Ectodermal cell (in vitro differentiated cells): ENCODE measurements at regions not wholly inside any gene's neighbourhood (a gene's known extent, or its start where the extent isn't known, plus 50 kb on each side); places are given as distances from the start of the nearest gene placed in this dataset.

Experiments
- H3K27ac ChIP-seq: 2 replicates; pipeline ENCODE4 v1.7.0; 2013; ENCODE audit warnings: mild to moderate bottlenecking, low read depth, low read length; ENCODE audit not compliant: insufficient read depth, poor library complexity, severe bottlenecking
- H3K27me3 ChIP-seq: 2 replicates; pipeline ENCODE4 v1.7.0; 2013; ENCODE audit warnings: mild to moderate bottlenecking, low read length; ENCODE audit not compliant: insufficient read depth, control insufficient read depth, poor library complexity, severe bottlenecking
- H3K36me3 ChIP-seq: one replicate; pipeline ENCODE4 v1.7.0; 2013; ENCODE audit warnings: low read length; ENCODE audit not compliant: control insufficient read depth, insufficient read depth
- H3K4me1 ChIP-seq: one replicate; pipeline ENCODE4 v1.7.0; 2013; ENCODE audit warnings: low read length; ENCODE audit not compliant: control insufficient read depth, insufficient read depth
- H3K4me3 ChIP-seq: 2 replicates; pipeline ENCODE4 v1.7.0; 2013; ENCODE audit warnings: low read depth, low read length, control low read depth; ENCODE audit not compliant: insufficient read depth
- H3K9me3 ChIP-seq: 2 replicates; pipeline ENCODE4 v1.7.0; 2013; ENCODE audit warnings: mild to moderate bottlenecking, low read length, moderate library complexity; ENCODE audit not compliant: control insufficient read depth
- WGBS, 2 experiments: methylation state at CpG; one replicate each; pipeline ENCODE4 v1.1.7; 2013; ENCODE audit warnings: missing lambda C conversion rate in 2 of 2; 5-methylcytosine and 5-hydroxymethylcytosine counted together

DNA sequence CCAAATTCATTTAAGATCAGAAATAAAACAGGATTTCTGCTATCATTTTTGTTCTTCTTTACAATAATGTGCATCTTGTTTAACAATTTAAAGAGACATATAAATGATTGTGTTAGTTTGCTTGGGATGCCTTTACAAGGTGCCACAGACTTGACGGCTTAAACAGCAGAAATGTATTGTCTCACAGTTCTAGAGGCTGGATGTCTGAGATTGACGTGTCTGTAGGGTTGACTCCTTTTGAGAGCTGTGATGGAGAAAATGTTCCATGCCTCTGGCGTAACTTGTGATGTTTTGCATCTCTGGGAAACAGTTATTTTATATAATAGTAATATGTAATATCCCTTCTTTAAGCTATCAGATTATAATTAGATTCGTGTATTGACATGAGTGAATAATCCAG lies 1091.6 kb upstream of the PRMT6 start:
- WGBS, 2 experiments: 93 to 95% methylated on average over 2 of the region's 4 CpGs
- H3K4me1 ChIP-seq: no peaks in the 10 kb centered on the region
- H3K27ac ChIP-seq: no peak overlapping the region
- no peaks in the 10 kb centered on the region for H3K27me3 ChIP-seq
- H3K9me3 ChIP-seq: no peaks in the 10 kb centered on the region
- no peak overlapping the region for H3K4me3 ChIP-seq
- H3K36me3 ChIP-seq: no peaks in the 10 kb centered on the region

DNA sequence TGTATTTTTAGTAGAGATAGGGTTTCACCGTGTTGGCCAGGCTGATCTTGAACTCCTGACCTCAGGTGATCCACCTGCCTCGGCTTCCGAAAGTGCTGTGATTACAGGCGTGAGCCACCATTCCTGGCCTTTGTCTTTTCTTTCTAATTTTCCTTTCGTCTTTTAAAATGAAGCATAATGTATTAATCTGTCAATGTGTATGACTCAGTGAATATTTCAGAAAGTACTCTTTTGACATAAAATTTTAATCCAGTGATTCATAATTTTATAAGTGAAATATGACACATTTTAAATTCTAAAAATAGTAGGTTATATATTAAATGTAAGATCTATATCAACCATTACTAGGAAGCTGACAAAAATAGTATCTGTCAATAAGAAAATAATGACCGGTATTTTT lies 1059.0 kb upstream of the PRMT6 start:
- H3K27me3 ChIP-seq: no peaks in the 10 kb centered on the region
- 93 to 96% methylated on average over 4 to 5 of the region's 6 CpGs for WGBS, 2 experiments
- no peak overlapping the region for H3K27ac ChIP-seq
- no peaks in the 10 kb centered on the region for H3K9me3 ChIP-seq
- H3K36me3 ChIP-seq: no peaks in the 10 kb centered on the region
- H3K4me3 ChIP-seq: no peak overlapping the region
- H3K4me1 ChIP-seq: no peaks in the 10 kb centered on the region

GRCh38 chr1:106022312-106022902 lies 1034.1 kb upstream of the PRMT6 start:
- Histone ChIP-seq H3K4me1 (no peaks in the 10 kb centered on the region), H3K27ac (no peak overlapping the region), H3K9me3 (no peaks in the 10 kb centered on the region), H3K36me3 (no peaks in the 10 kb centered on the region), H3K27me3 (no peaks in the 10 kb centered on the region), H3K4me3 (no peak overlapping the region)
- no CpG with 5 or more reads among the region's 2 CpGs for WGBS, 2 experiments

- 96 to 98% methylated on average over 2 of the region's 2 CpGs for WGBS, 2 experiments
- H3K9me3 ChIP-seq: no peaks in the 10 kb centered on the region
Measured at GRCh38 chr1:106027871-106028270, 1028.6 kb upstream of the PRMT6 start.

DNA sequence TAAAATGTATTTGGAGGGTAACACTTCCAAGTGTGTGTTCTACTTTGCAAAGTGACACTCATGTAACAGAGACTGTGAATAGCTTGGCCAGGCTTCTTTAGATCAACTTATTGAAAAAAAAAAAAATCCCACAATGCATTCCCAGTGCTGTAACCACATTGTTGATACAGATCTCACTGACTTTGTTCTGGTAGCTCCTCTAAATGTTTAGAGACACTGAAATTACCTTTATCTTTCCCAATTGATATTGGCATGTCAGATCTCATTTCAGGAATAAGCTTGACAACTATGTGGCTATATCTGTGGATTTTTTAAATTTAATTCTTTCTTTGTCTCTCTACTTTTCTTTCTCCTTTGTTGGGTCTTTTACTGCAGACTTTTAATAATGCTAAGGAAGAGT lies 1018.9 kb upstream of the PRMT6 start:
- Histone ChIP-seq H3K4me3 (no peak overlapping the region), H3K36me3 (no peaks in the 10 kb centered on the region), H3K4me1 (no peaks in the 10 kb centered on the region), H3K27me3 (no peaks in the 10 kb centered on the region), H3K9me3 (no peaks in the 10 kb centered on the region), H3K27ac (no peak overlapping the region)

More at GRCh38 chr1:106027871-106028270, 1028.6 kb upstream of the PRMT6 start:
- Histone ChIP-seq H3K4me1 (no peaks in the 10 kb centered on the region), H3K27ac (no peak overlapping the region), H3K27me3 (no peaks in the 10 kb centered on the region), H3K36me3 (no peaks in the 10 kb centered on the region), H3K4me3 (no peak overlapping the region)

DNA sequence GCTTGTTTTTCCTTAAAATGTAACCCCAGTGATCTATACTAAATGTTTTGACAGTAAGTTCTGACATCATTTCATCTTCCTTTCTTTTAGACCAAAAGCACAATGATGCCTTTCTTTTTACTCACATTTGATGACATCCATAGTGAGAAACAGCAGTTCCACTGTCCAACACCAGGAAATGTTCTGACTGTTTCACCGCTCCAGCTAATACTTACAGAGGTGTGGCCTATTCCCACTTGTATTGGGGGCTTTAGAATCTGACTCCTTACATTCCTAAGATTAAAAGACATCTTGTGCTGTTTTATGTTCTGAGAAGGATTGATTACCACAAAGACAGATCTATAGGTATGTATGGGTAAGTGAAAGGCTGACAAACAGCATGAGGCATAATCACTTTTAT lies 1018.2 kb upstream of the PRMT6 start:
- Histone ChIP-seq H3K27ac (no peak overlapping the region), H3K4me1 (no peaks in the 10 kb centered on the region)
- 95 to 100% methylated on average over 1 of the region's 1 CpG for WGBS, 2 experiments

GRCh38 chr1:106043971-106044370 lies 1012.5 kb upstream of the PRMT6 start:
- no peak overlapping the region for H3K27ac ChIP-seq
- no peak overlapping the region for H3K4me3 ChIP-seq
- no peaks in the 10 kb centered on the region for H3K9me3 ChIP-seq
- WGBS, 2 experiments: 99 to 100% methylated on average over 2 of the region's 2 CpGs
- H3K4me1 ChIP-seq: no peaks in the 10 kb centered on the region
- no peaks in the 10 kb centered on the region for H3K36me3 ChIP-seq
- H3K27me3 ChIP-seq: no peaks in the 10 kb centered on the region

More for the DNA sequence above, 1018.2 kb upstream of the PRMT6 start:
- H3K27me3 ChIP-seq: no peaks in the 10 kb centered on the region
- H3K36me3 ChIP-seq: no peaks in the 10 kb centered on the region
- no peak overlapping the region for H3K4me3 ChIP-seq
- H3K9me3 ChIP-seq: no peaks in the 10 kb centered on the region

DNA sequence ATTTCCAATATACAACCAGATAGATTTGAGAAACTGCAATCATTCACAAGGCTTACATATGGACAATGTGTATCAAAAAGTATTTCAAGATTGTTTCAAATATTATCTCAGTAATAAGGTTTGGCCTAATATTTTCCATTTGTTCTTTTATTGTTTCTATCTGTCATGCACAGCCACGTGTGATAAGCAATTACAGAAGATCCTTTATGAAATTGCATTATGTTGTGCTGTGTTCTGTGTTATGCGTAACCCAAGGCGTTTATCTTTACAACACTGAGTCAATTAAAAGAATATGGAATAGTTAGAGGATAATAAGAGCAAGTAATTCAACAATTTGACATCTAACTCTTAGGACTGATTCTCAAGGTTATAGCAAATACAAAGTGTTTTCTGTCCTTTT lies 1009.3 kb upstream of the PRMT6 start:
- H3K9me3 ChIP-seq: no peaks in the 10 kb centered on the region

GRCh38 chr1:106049595-106049994 lies 1006.9 kb upstream of the PRMT6 start:
- Histone ChIP-seq H3K9me3 (no peaks in the 10 kb centered on the region), H3K27ac (no peak overlapping the region), H3K4me1 (no peaks in the 10 kb centered on the region), H3K27me3 (no peaks in the 10 kb centered on the region), H3K4me3 (no peak overlapping the region), H3K36me3 (no peaks in the 10 kb centered on the region)
- 91 to 96% methylated on average over 1 of the region's 1 CpG for WGBS, 2 experiments

More for the DNA sequence above, 1009.3 kb upstream of the PRMT6 start:
- H3K4me1 ChIP-seq: no peaks in the 10 kb centered on the region
- no peak overlapping the region for H3K27ac ChIP-seq
- H3K27me3 ChIP-seq: no peaks in the 10 kb centered on the region
- H3K4me3 ChIP-seq: no peak overlapping the region
- no peaks in the 10 kb centered on the region for H3K36me3 ChIP-seq
- 95% methylated on average over 3 of the region's 3 CpGs; no CpG with 5 or more reads in 1 of the 2 experiments for WGBS, 2 experiments

GRCh38 chr1:106055855-106056254 lies 1000.6 kb upstream of the PRMT6 start:
- no peaks in the 10 kb centered on the region for H3K9me3 ChIP-seq
- 87 to 88% methylated on average over 1 of the region's 1 CpG for WGBS, 2 experiments
- H3K4me3 ChIP-seq: no peak overlapping the region
- H3K27ac ChIP-seq: no peak overlapping the region
- no peaks in the 10 kb centered on the region for H3K36me3 ChIP-seq
- no peaks in the 10 kb centered on the region for H3K4me1 ChIP-seq
- H3K27me3 ChIP-seq: no peaks in the 10 kb centered on the region
